ENCODE measurements at regions not wholly inside any gene's neighbourhood (a gene's known extent, or its start where the extent isn't known, plus 50 kb on each side); places are given as distances from the start of the nearest gene placed in this dataset.

GRCh38 chr5:124480964-124481363 lies 265.5 kb downstream of the ZNF608 start:
- DNase-seq (ENCODE audit: low spot score) (no peak), ATAC-seq (ENCODE audit: low FRiP score) (no peak)
- TF ChIP-seq CTCF (IDR thresholded peaks at IDR 0.05) = no peak

- no peak for TF ChIP-seq CTCF (IDR thresholded peaks at IDR 0.05)
- ATAC-seq (ENCODE audit: low FRiP score) (no peak), DNase-seq (ENCODE audit: low spot score) (no peak)
Observed at GRCh38 chr5:124480022-124480421, 266.4 kb downstream of the ZNF608 start.

GRCh38 chr5:124478264-124478663 lies 268.2 kb downstream of the ZNF608 start:
- TF ChIP-seq CTCF (IDR thresholded peaks at IDR 0.05) = no peak
- DNase-seq (ENCODE audit: low spot score) (no peak), ATAC-seq (ENCODE audit: low FRiP score) (no peak)

- no peak for TF ChIP-seq CTCF (IDR thresholded peaks at IDR 0.05)
- ATAC-seq (ENCODE audit: low FRiP score) = no peak
- no peak for DNase-seq (ENCODE audit: low spot score)
Observed at GRCh38 chr5:124477577-124477976, 268.9 kb downstream of the ZNF608 start.

- no peak for ATAC-seq (ENCODE audit: low FRiP score)
- no peak for DNase-seq (ENCODE audit: low spot score)
Observed at GRCh38 chr5:124477062-124477461, 269.4 kb downstream of the ZNF608 start.

GRCh38 chr5:124474528-124475215 lies 271.8 kb downstream of the ZNF608 start:
- TF ChIP-seq CTCF (IDR thresholded peaks at IDR 0.05) = no peak
- ATAC-seq (ENCODE audit: low FRiP score) (no peak), DNase-seq (ENCODE audit: low spot score) (no peak)

More at GRCh38 chr5:124477062-124477461, 269.4 kb downstream of the ZNF608 start:
- TF ChIP-seq CTCF (IDR thresholded peaks at IDR 0.05) = no peak

GRCh38 chr5:124468671-124469411 lies 277.6 kb downstream of the ZNF608 start:
- TF ChIP-seq CTCF (IDR thresholded peaks at IDR 0.05) = no peak
- DNase-seq (ENCODE audit: low spot score) = no peak
- no peak for ATAC-seq (ENCODE audit: low FRiP score)

Measured in omental fat pad (tissue), 3 donors.